Keratinocyte (primary cell): ENCODE measurements at regions not wholly inside any gene's neighbourhood (a gene's known extent, or its start where the extent isn't known, plus 50 kb on each side); places are given as distances from the start of the nearest gene placed in this dataset.

Experiments used
- EZH2 ChIP-seq: IDR thresholded peaks from one replicate; pipeline ENCODE4 v1.6.1; 2012; ENCODE audit warnings: inconsistent platforms, mild to moderate bottlenecking, low read length, moderate library complexity
- TF ChIP-seq, protein P1 (sequence below), 3 experiments: IDR thresholded peaks in 1 of 3; conservative IDR thresholded peaks in 1 of 3; optimal IDR thresholded peaks in 1 of 3; 2 replicates in 2 of 3; 3 replicates in 1 of 3; pipeline versions ENCODE3 to v1.5.1; 2011; ENCODE audit warnings: low read length in 3 of 3, mild to moderate bottlenecking in 3 of 3, moderate library complexity in 2 of 3, control low read depth in 1 of 3, inconsistent platforms in 1 of 3; ENCODE audit not compliant: insufficient read depth in 2 of 3; ENCODE audit errors: extremely low read depth in 1 of 3

GRCh38 chr20:11008444-11009033 is 334.7 kb upstream of the JAG1 start:
- no peak for TF ChIP-seq EZH2
- TF ChIP-seq, protein P1, sequence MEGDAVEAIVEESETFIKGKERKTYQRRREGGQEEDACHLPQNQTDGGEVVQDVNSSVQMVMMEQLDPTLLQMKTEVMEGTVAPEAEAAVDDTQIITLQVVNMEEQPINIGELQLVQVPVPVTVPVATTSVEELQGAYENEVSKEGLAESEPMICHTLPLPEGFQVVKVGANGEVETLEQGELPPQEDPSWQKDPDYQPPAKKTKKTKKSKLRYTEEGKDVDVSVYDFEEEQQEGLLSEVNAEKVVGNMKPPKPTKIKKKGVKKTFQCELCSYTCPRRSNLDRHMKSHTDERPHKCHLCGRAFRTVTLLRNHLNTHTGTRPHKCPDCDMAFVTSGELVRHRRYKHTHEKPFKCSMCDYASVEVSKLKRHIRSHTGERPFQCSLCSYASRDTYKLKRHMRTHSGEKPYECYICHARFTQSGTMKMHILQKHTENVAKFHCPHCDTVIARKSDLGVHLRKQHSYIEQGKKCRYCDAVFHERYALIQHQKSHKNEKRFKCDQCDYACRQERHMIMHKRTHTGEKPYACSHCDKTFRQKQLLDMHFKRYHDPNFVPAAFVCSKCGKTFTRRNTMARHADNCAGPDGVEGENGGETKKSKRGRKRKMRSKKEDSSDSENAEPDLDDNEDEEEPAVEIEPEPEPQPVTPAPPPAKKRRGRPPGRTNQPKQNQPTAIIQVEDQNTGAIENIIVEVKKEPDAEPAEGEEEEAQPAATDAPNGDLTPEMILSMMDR (optimal IDR thresholded peaks at IDR 0.05 in 1 of 3, IDR thresholded peaks at IDR 0.05 in 1 of 3, conservative IDR thresholded peaks at IDR 0.05 in 1 of 3; ENCODE audit: extremely low read depth in 1 of 3, insufficient read depth in 2 of 3, low read length in 3 of 3): no peak
